ENCODE measurements at regions not wholly inside any gene's neighbourhood (a gene's known extent, or its start where the extent isn't known, plus 50 kb on each side); places are given as distances from the start of the nearest gene placed in this dataset.

GRCh38 chr12:3973269-3973884, 100.2 kb upstream of the PARP11 start:
- TF ChIP-seq SUZ12 (IDR thresholded peaks at IDR 0.05; ENCODE audit: extremely low read depth, insufficient read depth, insufficient read length) (no peak), YY1 (IDR thresholded peaks at IDR 0.05; ENCODE audit: insufficient read depth, insufficient read length) (no peak), ZNF274 (IDR thresholded peaks at IDR 0.05; ENCODE audit: low read depth, low read length) (no peak)
